ENCODE measurements at regions not wholly inside any gene's neighbourhood (a gene's known extent, or its start where the extent isn't known, plus 50 kb on each side); places are given as distances from the start of the nearest gene placed in this dataset.
"Not testable (repeated sequence)": the region's sequence is repeated elsewhere in the genome, so short reads cannot be mapped to it uniquely, and the experiment has no call there.

DNA sequence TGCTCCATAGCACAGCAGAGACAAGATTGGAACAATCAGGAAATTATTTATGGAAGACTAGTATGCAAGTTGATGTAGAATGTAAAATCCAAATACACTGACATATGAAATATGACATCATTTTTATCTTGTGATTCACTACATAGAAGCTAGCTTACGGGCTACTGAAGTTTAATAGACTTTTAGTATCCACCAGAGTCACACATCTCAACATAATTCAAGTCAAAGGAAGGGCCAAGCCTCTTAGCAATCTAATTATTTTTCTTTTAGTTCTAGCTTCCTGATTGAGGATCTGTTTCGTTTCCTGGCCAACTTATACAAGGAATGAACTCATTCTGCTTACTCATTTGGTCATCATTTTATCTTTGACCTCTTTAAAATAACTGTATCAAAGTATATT is 234.4 kb upstream of the CHRM3 start:
- intact Hi-C loops (cut with DNase I) = no loop called here
- DNase-seq (ENCODE audit: low spot score) (no peak), ATAC-seq (no peak)

DNA sequence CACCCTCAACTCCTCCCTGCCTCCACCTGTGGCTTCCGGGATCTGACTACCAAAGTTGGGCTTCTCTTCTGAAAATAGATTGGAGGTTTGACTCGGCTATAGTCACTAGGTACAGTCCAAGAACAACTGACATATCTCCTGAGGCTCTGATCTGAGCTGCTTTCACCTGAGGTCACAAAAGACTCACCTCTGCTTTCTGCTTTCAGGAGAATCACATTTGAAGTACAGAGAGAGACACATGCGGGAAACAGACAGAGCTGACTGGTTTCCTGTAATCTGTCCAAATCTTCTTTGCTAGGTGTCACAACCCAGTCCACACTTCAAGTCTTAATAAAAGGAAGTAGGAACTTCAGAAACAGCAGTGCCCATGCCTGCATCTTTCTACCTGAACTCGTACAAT is 245.4 kb upstream of the CHRM3 start:
- DNase-seq (ENCODE audit: low spot score) (no peak), ATAC-seq (no peak)
- intact Hi-C loops (cut with DNase I) = no loop called here

DNA sequence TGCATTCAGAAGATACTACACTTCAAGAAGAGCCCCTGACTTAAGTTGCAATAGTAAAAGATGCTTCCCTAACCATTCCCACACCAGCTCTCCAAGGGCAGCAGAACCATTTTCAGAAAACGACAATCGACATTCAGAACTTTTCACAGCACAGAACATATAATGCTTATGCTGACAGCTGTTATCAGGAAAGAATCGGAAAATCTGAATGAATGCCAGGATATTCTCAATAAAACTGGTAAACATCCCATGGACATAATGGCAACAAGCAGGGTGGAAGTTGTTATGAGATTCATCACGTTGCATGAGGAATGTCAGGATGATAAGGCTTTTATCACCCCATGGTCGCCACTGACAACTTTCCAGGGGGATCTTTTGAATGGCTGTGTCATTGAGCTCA is 246.6 kb upstream of the CHRM3 start:
- ATAC-seq (no peak), DNase-seq (ENCODE audit: low spot score) (no peak)
- intact Hi-C loops (cut with DNase I) = no loop called here

GRCh38 chr1:239128541-239128940 is 257.8 kb upstream of the CHRM3 start:
- intact Hi-C loops (cut with DNase I) = no loop called here
- ATAC-seq = no peak

DNA sequence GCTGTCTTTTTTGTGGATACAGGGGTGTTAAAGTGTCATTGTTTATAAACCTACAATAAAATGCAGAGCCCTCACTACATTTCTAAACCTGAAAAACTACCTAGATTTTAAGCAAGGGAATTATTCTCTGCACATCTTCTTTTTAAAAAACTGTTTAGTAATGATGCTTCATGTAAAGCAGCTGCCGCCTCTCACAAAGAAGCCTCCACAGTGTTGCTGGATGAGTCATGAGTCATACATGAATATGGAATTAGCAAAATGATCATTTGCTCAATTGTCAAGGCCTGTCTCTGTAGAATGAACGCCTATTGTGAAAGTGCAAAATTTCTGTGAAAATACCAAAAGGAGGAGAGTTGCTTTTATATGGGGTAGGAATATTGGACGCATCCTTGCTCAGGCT is 259.5 kb upstream of the CHRM3 start:
- ATAC-seq (no peak), DNase-seq (ENCODE audit: low spot score) (no peak)
- intact Hi-C loops (cut with DNase I) = no loop called here

More at GRCh38 chr1:239128541-239128940, 257.8 kb upstream of the CHRM3 start:
- no peak for DNase-seq (ENCODE audit: low spot score)

DNA sequence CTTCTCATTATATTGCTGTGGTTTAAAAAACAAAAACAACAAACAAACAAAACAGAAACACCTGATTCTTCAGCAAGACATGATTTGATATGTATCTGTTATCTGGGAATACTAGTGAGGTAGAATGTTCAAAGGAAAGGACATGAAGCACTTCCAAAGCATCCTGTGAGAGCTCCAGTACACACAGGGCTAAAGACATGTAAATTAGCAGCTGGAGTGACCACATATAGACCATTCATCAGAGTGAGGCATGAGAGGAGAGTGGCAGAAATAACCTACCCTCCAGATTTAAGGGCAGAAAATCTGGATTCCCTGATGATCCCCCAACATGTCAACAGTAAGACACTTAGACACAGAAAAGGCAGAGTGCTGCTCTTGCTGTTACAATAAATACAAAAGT is 260.5 kb upstream of the CHRM3 start:
- intact Hi-C loops (cut with DNase I) = no loop called here
- DNase-seq (ENCODE audit: low spot score) (no peak), ATAC-seq (no peak)

DNA sequence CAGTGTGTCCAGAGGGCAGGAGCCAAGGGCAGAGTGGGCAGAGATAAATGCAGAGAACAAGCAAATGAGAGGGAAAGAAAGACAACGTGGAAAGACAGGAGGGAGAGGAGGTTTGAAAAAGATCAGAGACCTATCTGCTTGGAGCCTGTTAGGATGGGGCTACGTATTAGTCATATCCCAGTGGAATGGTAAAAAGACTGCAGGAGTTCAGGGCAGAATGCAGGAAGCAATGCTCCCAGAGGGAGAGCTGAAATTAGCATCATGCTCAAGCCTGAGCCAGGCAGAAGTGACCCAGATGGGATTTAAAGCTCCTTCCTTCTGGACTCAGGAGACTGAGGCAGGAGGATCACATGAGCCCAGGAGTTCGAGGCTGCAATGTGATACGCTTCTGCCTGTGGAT is 261.3 kb upstream of the CHRM3 start:
- no peak for ATAC-seq
- DNase-seq (ENCODE audit: low spot score) = no peak
- intact Hi-C loops (cut with DNase I) = no loop called here

DNA sequence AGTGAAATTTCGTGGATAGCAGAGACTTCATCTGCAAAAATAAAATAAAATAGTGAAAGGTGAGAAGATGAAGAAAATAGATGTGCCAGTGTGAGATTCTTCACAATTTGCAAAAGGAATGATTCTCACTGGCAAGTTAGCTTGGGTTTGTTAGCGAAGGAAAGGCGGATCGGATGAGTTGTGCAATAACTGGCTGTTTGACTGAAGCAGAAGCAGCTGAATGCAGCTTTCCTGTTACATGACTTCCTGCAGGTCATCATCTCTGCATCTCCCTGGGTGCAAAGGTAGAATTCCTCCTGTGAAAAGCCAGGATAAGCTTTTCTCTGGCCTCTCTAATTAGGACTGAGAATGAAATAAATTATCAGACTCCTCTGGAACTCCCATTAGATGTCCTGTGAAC is 263.1 kb upstream of the CHRM3 start:
- DNase-seq (ENCODE audit: low spot score) (no peak), ATAC-seq (no peak)
- intact Hi-C loops (cut with DNase I) = no loop called here

- intact Hi-C loops (cut with DNase I) = no loop called here
- ATAC-seq (no peak), DNase-seq (ENCODE audit: low spot score) (no peak)
These were observed 274.1 kb upstream of the CHRM3 start for GRCh38 chr1:239112101-239112935.

- intact Hi-C loops (cut with DNase I) = no loop called here
- DNase-seq (ENCODE audit: low spot score) (no peak), ATAC-seq (no peak)
These were observed 278.7 kb upstream of the CHRM3 start for GRCh38 chr1:239107676-239108075.

- ATAC-seq; intact Hi-C loops (cut with DNase I); DNase-seq (ENCODE audit: low spot score): not testable (repeated sequence)
These were observed 279.7 kb upstream of the CHRM3 start for GRCh38 chr1:239106689-239107088.

DNA sequence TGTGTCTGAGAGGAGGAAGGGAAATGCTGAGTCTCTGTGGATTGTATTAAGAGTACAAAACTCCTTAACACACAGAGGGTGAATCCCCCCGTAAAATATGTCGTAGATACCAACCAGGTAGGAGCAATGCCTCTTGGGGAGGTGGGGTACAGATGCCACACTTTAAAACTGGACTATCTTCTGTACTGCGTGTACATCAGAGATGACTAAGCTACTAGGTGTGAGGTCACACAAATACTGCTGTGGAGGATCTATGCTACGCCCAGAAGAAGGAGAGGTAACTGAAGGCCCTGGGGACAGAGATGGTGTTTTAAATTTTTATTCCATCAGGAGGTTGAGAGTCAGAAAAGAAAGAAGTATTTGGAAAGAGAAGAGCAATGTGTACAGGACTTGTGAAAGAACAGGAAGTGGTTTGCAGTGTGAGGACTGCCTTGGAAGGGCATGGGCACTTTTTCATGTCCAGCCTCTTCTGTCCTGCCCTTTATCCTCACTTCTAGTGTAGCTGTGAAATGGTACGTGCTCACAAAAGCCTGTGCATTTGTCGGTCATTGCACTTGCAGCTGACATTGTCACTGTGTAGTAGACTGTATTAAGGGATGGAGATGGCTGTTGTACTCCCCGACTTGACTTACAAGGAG is 287.8 kb upstream of the CHRM3 start:
- no peak for DNase-seq (ENCODE audit: low spot score)
- intact Hi-C loops (cut with DNase I) = no loop called here
- peak; percentile 10 for ATAC-seq

GRCh38 chr1:239091537-239091936 is 294.8 kb upstream of the CHRM3 start:
- ATAC-seq (no peak), DNase-seq (ENCODE audit: low spot score) (no peak)
- intact Hi-C loops (cut with DNase I) = no loop called here

DNA sequence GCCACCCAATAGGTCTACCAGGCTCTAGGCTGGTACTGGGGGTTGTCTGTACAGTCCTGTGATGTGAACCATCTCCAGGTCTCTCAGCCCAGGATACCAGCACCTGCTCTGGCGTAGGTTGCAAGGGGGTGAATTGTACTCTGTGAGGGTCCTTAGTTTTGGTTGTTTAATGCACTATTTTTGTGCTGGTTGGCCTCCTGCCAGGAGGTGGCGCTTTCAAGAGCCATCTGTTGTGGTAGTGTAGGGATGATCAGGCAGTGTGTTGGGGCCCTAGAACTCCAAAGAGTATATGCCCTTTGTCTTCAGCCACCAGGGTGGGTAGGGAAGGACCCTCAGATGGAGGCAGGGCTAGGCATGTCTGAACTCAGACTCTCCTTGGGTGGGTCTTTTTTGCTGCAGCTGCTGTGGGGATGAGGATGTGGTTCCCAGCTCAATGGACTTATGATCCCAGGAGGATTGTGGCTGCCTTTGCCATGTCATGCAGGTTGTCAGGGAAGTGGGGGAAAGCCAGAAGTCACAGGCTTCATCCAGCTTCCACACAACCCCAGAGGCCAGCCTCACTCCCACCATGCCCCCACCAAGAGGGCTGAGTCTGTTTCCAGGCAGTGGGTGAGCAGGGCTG is 301.8 kb upstream of the CHRM3 start:
- no peak for ATAC-seq
- no peak for DNase-seq (ENCODE audit: low spot score)
- intact Hi-C loops (cut with DNase I) = no loop called here

GRCh38 chr1:239081947-239082346 is 304.4 kb upstream of the CHRM3 start:
- DNase-seq (ENCODE audit: low spot score); ATAC-seq; intact Hi-C loops (cut with DNase I): not testable (repeated sequence)

- DNase-seq (ENCODE audit: low spot score) = no peak
- ATAC-seq = no peak
- intact Hi-C loops (cut with DNase I) = no loop called here
These were observed 318.9 kb upstream of the CHRM3 start for GRCh38 chr1:239067480-239067879.

GRCh38 chr1:239067058-239067457 is 319.3 kb upstream of the CHRM3 start:
- DNase-seq (ENCODE audit: low spot score) (no peak), ATAC-seq (no peak)
- intact Hi-C loops (cut with DNase I) = no loop called here

GRCh38 chr1:239061770-239062169 is 324.6 kb upstream of the CHRM3 start:
- intact Hi-C loops (cut with DNase I) = no loop called here
- no peak for DNase-seq (ENCODE audit: low spot score)
- no peak for ATAC-seq

- ATAC-seq = no peak
- no peak for DNase-seq (ENCODE audit: low spot score)
- intact Hi-C loops (cut with DNase I) = no loop called here
These were observed 328.2 kb upstream of the CHRM3 start for GRCh38 chr1:239058190-239058589.

GRCh38 chr1:239056940-239057339 is 329.4 kb upstream of the CHRM3 start:
- no peak for ATAC-seq
- DNase-seq (ENCODE audit: low spot score) = no peak
- intact Hi-C loops (cut with DNase I) = no loop called here
